ENCODE measurements at regions not wholly inside any gene's neighbourhood (a gene's known extent, or its start where the extent isn't known, plus 50 kb on each side); places are given as distances from the start of the nearest gene placed in this dataset.

GRCh38 chr3:1611824-1612223 is 486.8 kb upstream of the CNTN4 start:
- Histone ChIP-seq H3K4me1 (ENCODE audit: control insufficient read depth, extremely low read depth, insufficient read depth, low read length) (no peaks in the 10 kb centered on the region), H3K4me2 (ENCODE audit: insufficient read depth, low read length) (no peak overlapping the region), H2AFZ (ENCODE audit: low read depth, low read length) (no peak overlapping the region), H3K27ac (ENCODE audit: insufficient read depth, low read depth, low read length) (no peak overlapping the region), H3K79me2 (ENCODE audit: control insufficient read depth, insufficient read depth, low read length) (no peaks in the 10 kb centered on the region), H3K4me3 (replicated peaks in 1 of 3; ENCODE audit: insufficient read depth in 1 of 3, low read depth in 1 of 3, low read length in 3 of 3) (no peak overlapping the region), H4K20me1 (replicated peaks; ENCODE audit: control insufficient read depth, extremely low read depth, insufficient read depth, low read length) (no peaks in the 10 kb centered on the region), H3K9me3 (replicated peaks; ENCODE audit: control insufficient read depth, insufficient read depth, low read length) (peaks cover 2% of the 10 kb centered on the region), H3K9me1 (replicated peaks; ENCODE audit: control insufficient read depth, extremely low read depth, insufficient read depth, low read length) (no peaks in the 10 kb centered on the region), H3K27me3 (ENCODE audit: control insufficient read depth in 2 of 2, insufficient read depth in 2 of 2, low read length in 2 of 2) (no peaks in the 10 kb centered on the region), H3K36me3 (ENCODE audit: control insufficient read depth in 2 of 2, extremely low read depth in 1 of 2, insufficient read depth in 2 of 2, low read length in 2 of 2) (no peaks in the 10 kb centered on the region), H3K9ac (replicated peaks; ENCODE audit: extremely low read depth, insufficient read depth, low read length) (no peak overlapping the region)
- intact Hi-C loops (cut with micrococcal nuclease) = no loop called here
- DNase-seq (ENCODE audit: low read depth, low spot score) (no peak), FAIRE-seq (no peak)
- CTCF ChIA-PET = no interaction called here
- POLR2A ChIA-PET = no interaction called here
- no peak for TF ChIP-seq POLR2A (IDR thresholded peaks at IDR 0.05; ENCODE audit: low read depth, low read length)
- no peak for TF ChIP-seq EZH2 (IDR thresholded peaks at IDR 0.05; ENCODE audit: borderline replicate concordance, low read depth, low read length, severe bottlenecking)
- no peak for TF ChIP-seq MYC (IDR thresholded peaks at IDR 0.05; ENCODE audit: low read depth, low read length)
- TF ChIP-seq, protein P1, sequence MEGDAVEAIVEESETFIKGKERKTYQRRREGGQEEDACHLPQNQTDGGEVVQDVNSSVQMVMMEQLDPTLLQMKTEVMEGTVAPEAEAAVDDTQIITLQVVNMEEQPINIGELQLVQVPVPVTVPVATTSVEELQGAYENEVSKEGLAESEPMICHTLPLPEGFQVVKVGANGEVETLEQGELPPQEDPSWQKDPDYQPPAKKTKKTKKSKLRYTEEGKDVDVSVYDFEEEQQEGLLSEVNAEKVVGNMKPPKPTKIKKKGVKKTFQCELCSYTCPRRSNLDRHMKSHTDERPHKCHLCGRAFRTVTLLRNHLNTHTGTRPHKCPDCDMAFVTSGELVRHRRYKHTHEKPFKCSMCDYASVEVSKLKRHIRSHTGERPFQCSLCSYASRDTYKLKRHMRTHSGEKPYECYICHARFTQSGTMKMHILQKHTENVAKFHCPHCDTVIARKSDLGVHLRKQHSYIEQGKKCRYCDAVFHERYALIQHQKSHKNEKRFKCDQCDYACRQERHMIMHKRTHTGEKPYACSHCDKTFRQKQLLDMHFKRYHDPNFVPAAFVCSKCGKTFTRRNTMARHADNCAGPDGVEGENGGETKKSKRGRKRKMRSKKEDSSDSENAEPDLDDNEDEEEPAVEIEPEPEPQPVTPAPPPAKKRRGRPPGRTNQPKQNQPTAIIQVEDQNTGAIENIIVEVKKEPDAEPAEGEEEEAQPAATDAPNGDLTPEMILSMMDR (IDR thresholded peaks at IDR 0.05; ENCODE audit: extremely low read depth in 1 of 2, insufficient read depth in 1 of 2, low read depth in 1 of 2, low read length in 2 of 2) = no peak
- TF ChIP-seq MAX (IDR thresholded peaks at IDR 0.05; ENCODE audit: insufficient read depth, insufficient read length) = no peak
- TF ChIP-seq FOS (IDR thresholded peaks at IDR 0.05; ENCODE audit: borderline replicate concordance, insufficient read depth, low read length) = no peak
- no peak for TF ChIP-seq POLR2AphosphoS5 (IDR thresholded peaks at IDR 0.05; ENCODE audit: insufficient read depth, low read depth, low read length)
- TF ChIP-seq GATA2 (IDR thresholded peaks at IDR 0.05; ENCODE audit: insufficient read depth, insufficient read length, low read depth, low read length) = no peak
- TF ChIP-seq JUN (IDR thresholded peaks at IDR 0.05; ENCODE audit: borderline replicate concordance, insufficient read depth, insufficient read length, low read depth) = no peak
- BruUV-seq (replicated peaks) = no TSS peak
- dilution Hi-C loops (cut with MboI; ENCODE audit: extremely low pct_ligation_motif_present, low sequenced_read_pairs) = no loop called here
